ENCODE measurements at regions not wholly inside any gene's neighbourhood (a gene's known extent, or its start where the extent isn't known, plus 50 kb on each side); places are given as distances from the start of the nearest gene placed in this dataset.

DNA sequence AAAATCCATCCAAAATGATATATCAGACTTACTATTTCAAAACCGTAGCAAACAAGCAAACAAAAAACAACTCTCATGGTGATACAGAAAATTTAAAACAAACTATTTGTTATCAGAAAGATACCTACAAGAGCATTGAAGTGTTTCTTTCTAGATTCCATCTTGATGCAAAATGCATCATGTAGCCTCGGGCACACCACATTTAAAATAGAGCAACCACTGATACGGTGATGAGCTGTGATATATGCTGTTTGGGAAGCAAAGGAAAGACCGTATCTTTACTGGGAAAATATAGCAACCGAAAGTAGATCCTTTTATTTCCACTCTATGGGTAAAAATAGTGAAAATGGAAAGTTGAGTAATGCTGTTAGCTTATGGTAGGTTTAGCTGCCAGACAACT lies 892.0 kb downstream of the GATA3 start:
- DNase-seq, result no peak

DNA sequence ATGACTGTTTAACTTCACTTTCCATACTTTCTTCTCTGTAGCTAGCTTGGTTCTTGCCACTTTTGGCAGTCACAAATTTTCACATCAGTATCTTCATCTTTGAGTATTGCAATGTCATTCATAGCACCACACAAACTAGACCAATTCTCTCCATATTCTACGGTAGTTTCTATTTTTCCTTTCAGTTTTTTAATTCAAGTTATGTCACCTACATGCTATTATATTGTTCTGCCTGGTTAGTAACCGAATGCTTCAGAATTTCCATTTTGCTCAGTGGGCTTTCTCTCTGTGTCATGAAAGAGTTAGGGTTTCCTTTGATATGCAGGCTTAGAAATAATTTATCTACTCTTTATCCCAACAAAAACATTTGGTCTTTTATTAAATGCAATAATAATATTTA lies 896.5 kb downstream of the GATA3 start:
- DNase-seq, result no peak

DNA sequence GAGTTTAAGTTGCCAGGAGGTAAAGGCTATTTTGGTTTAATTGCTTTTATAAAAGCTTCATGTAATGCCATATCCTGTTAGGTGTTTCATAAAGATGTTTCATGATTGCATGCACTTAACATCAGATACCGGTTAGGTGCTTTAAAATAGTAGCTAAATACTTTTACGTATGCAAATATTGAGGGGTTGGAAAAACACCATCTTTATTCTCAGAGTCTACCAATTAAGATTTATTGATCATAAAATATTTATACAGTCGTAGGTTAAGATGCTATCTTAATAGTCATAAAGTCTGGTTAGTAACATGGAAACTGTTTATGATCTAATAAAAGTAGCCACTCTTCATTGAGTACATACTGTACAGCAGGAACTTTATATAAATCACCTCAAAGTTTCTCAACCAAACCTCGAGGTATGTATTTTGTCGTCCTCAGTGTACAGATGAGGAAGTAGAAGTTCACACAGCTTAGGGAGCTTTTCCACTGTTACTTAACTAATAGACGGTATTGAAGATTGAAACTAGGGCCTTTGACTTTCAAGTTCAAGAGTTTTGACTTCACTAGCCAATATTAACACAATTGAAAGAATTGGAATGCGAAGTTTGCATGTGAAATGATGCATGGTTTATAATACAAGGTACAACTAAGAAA lies 897.1 kb downstream of the GATA3 start:
- no peak for DNase-seq

DNA sequence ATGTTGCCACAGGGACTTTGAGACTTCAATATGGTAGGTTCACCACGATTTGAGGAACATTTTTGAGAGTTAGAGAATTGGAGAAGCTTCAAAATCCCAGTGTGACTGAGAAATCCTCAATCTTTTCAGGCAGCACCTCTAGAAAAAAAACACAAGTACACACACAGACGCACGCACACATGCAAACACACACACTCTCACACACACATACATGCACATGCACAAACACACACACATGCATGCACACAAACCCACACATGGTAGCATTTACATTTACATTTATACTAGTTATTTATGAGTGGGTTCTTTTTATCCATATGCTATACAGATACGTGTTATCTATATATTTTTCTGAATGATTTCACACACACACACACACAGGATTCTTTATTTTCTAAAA lies 901.9 kb downstream of the GATA3 start:
- no peak for DNase-seq

DNA sequence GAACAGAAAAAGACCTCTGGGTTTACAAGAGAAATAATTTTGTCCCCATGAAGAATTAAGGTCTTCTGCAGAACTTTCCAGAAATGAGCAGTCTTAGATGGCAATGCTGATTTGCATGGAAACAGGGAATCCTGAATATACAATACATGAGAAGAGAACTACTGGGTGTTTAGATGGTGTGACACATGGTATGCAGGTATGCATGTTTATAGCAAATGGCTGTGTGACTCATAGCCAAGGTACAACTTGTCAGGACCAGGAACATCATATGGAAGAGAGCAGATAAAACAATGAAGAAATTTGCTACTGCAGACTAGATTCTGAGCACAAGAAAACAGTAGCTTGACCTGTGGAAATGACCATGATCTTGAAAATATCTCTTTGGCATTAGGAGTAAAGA lies 907.8 kb downstream of the GATA3 start:
- no peak for DNase-seq

DNA sequence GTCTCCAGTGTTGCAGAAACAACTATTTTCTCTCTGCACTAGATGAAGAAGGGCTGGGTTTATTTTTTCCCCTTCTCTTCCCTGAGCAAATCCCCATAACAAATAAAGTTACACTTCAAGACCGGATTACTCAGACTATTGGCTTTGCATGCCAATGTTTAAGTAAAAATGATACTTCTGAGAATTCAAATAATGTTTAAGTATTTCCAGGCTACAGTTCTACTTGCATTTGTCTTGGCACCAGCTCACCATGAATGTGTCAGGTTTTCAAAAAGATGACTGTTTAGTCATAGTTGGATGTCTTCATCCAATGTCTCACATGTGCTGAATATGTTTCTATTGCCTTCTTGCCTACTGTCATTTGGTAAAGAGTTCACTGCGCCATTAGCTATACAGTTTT lies 912.6 kb downstream of the GATA3 start:
- DNase-seq, result no peak

DNA sequence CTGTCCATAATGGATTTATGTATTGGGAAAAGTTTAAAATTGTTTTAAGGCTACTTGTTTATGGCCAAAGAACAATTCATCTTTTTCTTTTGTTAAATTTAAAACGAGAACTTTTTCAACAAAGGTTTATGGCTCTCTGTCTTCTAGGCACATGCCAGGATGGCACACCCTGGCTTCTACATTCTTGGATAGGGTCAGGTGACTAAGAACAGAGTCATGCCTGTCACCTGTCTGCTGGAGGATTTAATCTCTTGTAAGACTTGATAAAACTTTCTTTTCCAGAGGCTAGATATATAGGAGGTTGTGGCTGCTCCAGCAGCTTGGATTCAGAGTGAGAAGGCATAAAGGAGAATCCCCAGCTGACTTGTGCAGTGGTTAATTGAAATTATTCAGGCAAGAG lies 915.4 kb downstream of the GATA3 start:
- no peak for DNase-seq

DNA sequence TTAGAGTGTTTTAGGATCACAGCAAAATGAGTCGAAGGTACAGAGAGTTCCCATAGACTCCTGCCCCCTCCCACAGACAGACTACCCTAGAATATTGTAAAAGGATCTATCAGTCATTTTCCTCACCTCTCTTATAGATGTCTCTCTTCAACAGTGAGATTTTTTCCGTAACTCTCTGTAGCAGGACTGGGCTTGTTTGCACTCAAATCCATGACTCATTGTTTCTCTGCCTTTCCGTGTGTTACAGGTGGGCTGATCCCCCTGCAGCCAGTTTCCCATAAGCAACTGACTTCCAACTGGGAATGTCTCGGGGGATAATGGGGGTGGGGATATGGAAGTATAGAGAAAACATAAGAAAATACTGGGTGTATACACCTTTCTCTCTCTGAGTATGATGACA lies 921.0 kb downstream of the GATA3 start:
- DNase-seq, result no peak

DNA sequence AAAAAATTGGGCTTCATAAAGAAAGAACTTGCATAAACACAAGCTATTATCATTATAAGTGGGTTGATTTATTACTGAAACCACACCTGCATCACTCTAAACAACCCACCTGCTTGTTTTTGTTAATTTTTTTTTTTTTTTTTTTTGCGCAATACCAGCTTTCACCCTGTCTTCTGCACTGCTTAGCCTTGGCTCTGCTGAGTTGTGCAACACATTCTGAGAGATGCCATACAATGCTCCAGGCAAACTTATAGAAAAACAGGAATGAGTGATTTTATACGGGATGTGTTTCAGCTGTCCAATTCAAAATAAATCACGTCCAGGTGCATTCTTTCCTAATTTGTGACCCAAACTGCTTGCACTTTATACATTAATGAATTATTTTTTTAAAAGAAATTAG lies 923.6 kb downstream of the GATA3 start:
- DNase-seq, result no peak

DNA sequence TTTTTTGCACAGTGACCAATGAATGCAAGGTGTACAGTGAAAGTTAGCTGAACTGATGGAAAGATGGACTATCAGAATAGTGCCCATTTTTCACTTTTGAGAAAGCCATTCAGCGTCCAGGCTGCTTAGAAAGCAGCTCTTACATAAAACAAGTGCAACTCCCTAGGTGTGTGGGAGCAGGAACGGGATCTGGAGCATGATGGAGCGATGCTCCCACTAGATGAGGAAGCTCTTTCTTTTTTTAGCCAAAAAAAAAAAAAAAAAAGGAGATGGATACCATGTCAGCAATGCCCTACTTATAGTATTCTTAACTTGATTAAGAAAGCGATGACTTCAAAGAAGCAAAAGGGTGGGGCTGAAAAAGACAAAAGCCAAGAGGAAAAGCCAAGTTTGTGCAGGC lies 925.5 kb downstream of the GATA3 start:
- DNase-seq, result no peak

DNA sequence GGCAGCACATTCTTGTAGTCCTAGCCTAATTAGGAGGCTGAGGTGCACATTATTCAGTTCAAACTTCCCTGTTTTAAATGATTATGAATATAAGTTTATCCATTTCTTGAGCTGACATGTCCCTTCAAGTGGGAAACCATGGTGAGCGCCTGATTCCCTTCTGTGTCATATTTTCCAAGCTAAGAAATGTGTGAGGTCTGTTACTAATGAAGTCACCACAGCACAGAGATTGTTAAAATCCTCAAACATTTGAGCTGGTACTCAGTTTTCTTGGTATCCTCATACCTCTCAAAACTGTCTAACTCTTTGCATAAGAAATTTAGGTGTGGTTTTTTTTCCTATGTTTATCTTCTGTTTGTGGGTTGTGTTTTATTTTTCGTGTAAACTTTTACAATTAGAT lies 926.8 kb downstream of the GATA3 start:
- DNase-seq, result no peak

DNA sequence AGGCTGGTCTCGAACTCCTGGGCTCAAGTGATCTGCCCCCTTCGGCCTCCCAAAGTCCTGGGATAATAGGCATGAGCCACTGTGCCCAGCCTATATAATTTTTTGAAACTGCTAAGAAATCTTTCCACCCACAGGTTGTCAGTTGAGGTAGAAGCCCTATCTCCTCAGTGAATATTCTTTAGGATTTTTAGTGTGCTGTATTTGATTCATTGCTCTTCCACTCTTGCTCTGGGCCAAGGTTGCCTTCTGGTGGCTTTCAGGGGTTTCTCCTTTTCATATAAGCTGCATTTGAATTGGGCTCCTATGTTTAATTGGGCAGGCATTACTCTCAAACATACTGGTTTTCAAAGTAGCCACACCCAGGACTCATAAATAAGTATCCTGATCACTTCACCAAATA lies 931.2 kb downstream of the GATA3 start:
- no peak for DNase-seq

DNA sequence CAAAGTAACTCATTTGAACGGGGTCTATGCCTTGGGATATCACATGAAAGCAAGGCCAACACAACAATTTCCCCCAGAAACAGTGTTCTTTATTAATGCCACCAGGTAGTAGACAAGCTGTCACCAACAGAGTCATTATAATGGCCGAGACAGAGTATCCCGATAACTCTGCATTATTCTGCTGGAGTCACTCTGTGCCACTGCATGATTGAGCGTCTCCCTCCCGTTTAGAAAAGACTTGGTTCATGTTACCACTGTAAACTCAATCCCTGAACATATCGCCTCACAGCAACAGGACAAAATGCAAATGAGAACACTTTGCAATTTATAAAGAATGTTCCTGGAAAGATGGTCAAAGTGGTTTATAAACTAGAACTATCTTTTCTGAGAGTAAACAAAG lies 932.5 kb downstream of the GATA3 start:
- no peak for DNase-seq

DNA sequence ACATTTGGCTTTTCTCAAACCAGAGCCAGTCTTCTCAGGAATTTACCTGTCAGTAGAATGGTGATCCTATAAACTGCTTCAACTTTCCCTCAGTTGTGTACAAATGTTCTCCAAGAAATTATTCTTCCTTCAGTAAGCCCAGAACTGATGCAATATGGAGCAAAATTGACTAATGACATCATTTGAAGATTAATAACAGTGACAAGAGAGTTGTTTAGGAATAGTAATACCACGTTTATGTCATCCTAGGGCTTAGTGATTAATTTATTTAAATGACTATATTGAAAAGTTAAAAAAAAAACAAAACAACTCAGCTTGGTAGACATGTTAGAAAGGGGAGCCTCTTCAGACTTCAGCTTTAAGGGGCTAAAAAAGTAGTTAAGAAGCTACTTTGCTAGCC lies 933.2 kb downstream of the GATA3 start:
- DNase-seq, result no peak

DNA sequence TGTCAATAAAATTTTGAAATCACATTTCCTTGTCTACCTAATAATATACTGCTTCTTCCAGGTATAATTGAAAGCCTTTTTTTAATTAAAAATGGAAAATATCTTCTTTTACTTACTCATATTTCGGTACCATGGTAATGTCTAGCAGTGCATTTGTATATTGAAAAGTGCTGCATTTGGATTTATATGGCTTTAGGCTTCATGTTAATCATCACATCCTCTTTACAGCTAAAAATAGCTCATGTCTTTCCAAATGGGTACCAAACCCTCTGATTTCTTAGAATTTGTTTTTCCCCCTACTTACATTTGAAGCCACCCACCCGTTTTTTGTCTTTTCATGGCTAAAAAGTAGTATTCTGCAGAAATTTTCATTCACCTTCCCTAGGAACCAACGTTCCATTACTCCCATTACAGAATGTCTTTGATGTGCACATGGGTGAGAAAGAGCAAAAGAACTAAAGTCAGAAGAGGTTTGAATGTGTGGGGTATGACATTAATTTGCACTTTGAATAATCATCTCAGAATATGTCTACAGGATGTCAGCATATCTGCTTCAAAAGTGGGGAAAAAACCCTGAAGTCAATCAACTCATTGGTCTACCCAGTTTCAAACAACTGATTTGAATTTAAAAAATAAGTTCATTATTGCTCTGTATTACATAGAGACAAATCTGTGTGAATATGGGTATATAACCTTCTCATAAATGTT lies 935.9 kb downstream of the GATA3 start:
- DNase-seq, result no peak

DNA sequence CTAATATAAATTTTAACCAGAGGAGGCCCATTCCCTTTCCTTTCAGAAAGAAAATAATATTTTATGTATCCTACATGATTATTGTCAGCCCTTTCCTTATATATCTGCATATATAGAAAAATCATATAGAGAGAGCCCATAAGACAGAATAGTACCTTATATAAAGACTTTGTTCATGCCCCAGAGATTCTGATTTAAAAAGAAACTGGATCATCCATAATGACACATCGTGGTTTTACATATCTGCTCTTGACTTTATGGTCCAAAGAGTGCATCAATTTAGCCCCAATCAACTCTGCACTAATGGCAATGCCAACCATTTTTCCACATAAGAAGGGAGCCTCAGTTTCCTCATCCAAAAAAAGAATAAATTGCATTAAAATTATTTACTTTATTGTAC lies 937.5 kb downstream of the GATA3 start:
- DNase-seq, result no peak

DNA sequence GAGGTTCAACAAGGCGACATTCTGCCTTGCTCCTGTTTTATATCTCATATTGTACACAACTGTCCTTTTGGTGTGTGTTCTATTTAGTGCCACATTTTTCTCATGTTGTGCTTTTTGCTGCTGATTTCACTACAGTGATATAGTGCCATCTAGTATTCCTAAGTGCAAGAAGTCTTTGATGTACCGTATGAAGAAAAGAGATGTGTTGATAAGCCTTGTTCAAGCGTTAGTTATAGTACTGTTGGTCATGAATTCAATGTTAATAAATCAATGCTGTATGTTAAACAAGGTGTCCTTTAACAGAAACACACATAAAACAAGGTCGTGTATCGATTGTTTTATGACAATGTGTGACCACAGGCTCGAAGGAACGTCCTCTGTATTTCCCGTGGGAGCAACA lies 939.4 kb downstream of the GATA3 start:
- no peak for DNase-seq

DNA sequence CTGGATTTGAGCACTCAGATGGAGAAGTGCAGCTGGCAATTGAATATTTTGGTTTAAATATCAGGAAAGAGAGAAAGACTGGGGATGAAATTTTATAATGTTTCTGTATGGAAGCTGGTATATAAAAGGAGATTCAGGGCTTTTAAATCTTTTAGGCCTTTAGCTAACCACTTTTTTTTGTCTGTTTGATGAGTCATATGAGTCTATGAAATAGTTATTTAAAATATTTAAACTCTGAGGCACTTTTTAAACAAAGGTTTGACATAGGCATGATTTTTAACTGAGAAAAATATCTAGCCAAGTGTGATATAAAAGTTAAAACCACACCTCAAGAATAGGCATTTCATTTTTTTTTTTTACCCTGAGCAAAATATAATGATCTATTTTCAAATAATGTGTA lies 944.3 kb downstream of the GATA3 start:
- no peak for DNase-seq

DNA sequence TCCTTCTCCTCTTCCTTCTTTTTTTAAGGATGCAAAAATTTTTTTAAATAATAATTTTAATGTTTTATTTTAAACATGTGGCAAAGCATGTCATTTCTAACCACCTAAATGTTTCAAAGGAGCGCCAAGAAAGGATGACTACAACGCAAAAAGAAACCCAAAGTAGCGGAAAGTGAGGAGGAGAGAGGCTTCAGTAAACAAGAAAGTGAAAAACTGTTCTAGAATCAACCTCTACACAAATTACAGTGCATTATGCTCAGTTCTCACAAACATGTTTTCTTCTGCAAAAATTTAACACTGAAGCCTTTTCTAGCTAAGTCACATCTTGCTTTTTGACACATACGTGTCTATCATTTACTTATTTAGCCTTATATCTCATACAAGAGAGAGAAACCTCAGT lies 948.6 kb downstream of the GATA3 start:
- DNase-seq, result no peak

DNA sequence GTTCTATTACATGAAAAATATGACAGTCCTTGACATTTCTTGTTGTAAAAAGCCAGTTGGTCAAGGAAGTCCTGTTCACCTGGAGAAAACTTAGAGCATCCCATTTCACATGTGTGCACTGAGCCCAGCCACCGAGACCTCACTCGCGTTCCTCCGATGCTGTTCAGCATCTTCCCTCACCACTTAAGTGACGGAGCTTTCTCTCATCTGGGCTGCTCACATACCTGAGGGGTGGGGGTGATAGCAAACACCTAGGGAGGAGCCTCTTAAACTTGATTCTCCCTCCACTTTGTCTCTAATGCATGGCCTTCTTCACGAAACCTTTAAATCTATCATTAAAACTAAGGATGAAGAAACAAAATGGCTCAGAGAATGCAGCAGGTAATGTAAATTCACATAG lies 950.2 kb downstream of the GATA3 start:
- DNase-seq, result no peak

DNA sequence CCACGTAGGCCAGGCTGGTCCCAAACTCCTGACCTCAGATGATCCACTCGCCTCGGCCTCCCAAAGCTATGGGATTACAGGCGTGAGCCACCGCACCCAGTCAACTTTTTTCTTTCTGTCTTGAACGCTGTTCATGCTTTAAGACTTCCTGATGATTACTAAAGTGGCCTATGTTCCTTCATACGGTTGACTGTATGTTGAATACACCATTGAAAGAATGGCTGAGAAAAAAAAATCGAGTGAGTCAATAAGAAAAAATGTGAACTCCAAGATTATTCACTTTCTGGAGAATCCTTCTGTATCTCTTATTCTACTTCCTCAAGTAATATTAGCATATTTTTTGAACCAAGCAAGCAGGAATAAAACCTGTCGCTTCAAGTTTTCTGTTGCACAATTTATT lies 955.0 kb downstream of the GATA3 start:
- DNase-seq, result no peak

DNA sequence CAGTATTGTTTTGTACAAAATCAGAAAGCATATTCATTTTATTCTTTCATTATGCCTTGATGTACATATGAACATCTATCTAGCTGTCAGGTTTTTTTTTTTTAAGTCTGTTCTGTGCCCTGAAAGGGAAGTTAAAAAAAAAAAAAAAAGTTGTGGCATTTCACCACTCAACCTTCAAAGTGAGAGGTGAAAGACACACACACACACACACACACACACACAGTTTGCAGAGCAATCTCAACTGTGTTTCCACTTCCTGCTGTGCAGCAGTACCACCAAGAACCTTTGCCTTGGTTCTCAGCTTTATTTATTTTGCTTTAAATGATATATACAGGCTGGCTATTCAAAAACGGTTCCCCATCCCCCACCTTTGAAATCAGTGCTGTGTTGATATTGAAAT lies 955.6 kb downstream of the GATA3 start:
- DNase-seq, result no peak

DNA sequence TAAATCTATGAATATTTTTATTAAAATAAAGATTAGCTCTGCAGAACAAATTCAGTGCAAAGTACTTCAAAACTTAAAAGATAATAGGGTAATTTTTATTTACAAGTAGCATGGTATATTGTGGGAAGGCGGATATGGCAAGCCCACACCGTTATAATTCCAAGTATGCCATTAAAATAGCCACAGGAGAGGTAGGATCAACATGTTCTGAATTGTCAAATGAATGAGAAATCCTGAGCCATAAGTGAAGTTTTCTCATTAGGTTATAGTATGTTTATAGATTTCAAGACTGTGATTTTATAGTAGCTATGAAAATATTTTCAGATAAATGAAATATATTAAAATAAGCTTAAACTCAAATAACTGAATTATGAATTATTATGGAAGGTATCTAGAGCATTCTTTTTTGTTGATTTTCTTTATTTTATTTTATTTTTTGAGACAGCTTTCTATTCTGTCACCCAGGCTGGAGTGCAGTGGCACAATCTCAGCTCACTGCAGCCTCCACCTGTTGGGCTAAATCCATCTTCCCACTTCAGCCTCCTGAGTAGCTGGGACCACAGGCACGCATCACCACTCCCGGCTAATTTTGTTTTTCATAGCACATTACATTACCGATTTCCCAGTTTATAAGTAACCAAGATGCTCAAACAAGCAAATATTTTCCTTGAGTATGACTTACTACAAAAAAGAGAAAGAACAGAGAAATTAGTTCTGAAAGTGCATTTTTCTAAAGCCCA lies 956.6 kb downstream of the GATA3 start:
- DNase-seq, result no peak

DNA sequence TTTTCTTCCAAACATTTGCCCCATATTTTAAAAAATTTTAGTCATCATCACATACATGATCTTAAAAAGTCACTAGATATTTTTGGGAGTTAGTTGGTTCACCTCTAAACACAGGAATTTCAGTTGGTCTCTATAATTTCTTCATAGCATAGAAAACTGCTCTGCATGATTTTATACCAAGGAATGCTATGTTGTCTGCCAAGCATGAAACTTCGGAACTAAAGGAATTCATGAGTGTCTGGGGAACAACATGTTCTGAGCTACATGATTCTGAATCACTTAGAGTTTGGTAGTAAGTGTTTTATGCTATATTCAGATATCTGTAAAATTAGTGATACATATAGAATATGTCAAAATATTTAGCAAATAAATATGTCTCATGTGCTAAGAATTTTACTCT lies 957.8 kb downstream of the GATA3 start:
- DNase-seq, result no peak

DNA sequence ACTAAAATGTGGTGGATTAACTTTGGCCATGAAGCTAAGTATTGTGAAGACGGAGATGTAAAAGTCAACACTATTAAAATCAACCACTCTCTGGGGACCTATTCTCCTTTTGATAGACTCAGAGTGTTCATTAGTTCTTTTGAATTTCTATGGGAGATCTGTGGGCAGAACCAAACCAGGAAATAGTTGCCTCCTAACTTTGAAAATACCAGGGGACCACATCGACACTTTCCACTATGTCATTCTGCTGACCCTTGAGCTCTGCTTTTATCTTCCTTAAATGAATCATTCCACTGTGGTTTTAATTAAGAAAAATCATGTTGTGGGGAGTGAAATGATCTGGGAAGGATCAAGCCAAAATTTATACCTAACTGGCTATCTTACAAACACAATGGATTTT lies 960.5 kb downstream of the GATA3 start:
- DNase-seq, result no peak

All from NCI-H526 (cell line).